ENCODE measurements at regions not wholly inside any gene's neighbourhood (a gene's known extent, or its start where the extent isn't known, plus 50 kb on each side); places are given as distances from the start of the nearest gene placed in this dataset.
A peak's percentile ranks its signal among the peaks of the same experiment; 100 is the strongest.

DNA sequence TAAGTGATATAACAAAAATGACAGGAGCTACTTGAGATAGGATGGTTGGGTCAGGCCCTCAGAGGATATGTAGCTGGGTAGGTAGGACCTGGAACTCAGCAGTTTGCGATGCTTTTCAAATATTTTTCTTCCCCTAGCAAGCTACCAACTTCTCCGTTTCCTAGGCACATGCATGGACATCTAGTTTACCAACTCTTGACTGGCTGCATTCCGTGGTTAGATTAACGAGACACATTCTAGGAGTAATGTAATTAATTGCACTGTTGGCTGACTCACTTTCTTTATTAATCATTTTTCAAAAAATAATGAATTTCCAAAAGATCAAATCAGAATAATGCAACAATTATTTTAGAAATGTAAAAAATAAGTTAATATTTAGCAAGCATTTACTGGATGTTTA is 95.9 kb downstream of the MACIR start:
- ATAC-seq = no peak

DNA sequence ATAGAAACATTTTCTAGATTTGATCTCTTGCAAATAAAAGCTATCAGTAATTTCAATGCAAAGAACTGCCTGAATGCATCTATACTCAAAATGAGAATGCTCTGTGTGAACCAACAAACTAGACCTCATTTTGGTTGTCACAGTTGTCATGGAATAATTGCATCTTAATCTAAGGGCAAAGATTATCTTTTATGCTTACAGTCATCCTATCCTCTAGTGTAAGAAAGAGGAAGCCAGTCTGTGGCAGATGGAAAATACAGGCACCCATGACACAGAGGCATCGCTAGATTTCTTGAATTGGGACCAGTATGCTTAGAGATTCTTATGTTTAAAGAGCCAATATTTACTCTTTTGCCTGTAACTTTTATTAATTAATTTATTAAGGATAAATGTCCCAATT is 95.0 kb downstream of the MACIR start:
- intact Hi-C loops (cut with DNase I) = no loop called here
- Histone ChIP-seq H3K27me3 (no peaks in the 10 kb centered on the region), H3K27ac (no peak overlapping the region), H3K36me3 (no peaks in the 10 kb centered on the region), H3K4me3 (no peak overlapping the region), H3K9me3 (no peaks in the 10 kb centered on the region), H3K4me1 (no peaks in the 10 kb centered on the region)
- ATAC-seq = no peak
- DNase-seq = no peak
- TF ChIP-seq, protein P1, sequence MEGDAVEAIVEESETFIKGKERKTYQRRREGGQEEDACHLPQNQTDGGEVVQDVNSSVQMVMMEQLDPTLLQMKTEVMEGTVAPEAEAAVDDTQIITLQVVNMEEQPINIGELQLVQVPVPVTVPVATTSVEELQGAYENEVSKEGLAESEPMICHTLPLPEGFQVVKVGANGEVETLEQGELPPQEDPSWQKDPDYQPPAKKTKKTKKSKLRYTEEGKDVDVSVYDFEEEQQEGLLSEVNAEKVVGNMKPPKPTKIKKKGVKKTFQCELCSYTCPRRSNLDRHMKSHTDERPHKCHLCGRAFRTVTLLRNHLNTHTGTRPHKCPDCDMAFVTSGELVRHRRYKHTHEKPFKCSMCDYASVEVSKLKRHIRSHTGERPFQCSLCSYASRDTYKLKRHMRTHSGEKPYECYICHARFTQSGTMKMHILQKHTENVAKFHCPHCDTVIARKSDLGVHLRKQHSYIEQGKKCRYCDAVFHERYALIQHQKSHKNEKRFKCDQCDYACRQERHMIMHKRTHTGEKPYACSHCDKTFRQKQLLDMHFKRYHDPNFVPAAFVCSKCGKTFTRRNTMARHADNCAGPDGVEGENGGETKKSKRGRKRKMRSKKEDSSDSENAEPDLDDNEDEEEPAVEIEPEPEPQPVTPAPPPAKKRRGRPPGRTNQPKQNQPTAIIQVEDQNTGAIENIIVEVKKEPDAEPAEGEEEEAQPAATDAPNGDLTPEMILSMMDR (IDR thresholded peaks at IDR 0.05) = no peak

More for the DNA sequence above, 95.9 kb downstream of the MACIR start:
- intact Hi-C loops (cut with DNase I) = no loop called here
- no peaks in the 10 kb centered on the region for H3K9me3 ChIP-seq
- H3K27ac ChIP-seq = no peak overlapping the region
- no peaks in the 10 kb centered on the region for H3K36me3 ChIP-seq
- no peaks in the 10 kb centered on the region for H3K27me3 ChIP-seq
- TF ChIP-seq, protein P1 (IDR thresholded peaks at IDR 0.05) = no peak
- DNase-seq = no peak
- no peak overlapping the region for H3K4me3 ChIP-seq
- no peaks in the 10 kb centered on the region for H3K4me1 ChIP-seq

DNA sequence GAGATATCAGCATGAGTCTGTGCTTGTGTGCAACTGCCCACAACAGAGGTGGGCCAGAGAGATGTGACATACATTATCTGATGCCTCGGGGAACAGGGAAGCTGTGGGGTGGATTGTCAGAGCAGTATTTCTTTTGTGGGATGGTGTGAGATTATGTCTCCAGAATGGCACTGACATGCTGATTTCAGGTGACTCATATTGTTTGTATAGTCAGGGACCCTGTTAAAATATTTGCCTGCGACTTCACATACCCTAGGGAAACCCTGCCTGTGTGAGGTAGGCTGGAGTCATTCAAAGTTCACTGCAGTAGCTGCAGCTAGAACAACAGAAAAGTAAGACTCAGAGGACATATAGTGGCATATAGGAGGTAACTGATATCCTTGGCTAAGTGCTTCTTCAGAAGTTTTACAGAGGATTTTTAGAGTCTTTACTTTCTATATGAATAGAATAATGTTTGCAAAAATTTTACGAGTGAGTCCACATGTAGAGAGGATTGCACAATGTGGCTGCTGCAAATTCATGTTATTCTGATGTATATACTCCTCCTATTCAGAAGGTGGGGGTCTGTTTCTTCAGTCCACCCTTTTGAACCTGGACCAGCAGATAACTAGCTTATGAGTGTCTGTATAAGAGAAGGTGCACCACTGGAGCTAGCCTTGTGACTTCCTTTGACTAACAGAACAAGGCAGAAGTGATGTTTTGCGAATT is 89.3 kb downstream of the MACIR start:
- Histone ChIP-seq H3K27ac (no peak overlapping the region), H3K4me1 (no peaks in the 10 kb centered on the region), H3K27me3 (no peaks in the 10 kb centered on the region), H3K4me3 (no peak overlapping the region), H3K36me3 (no peaks in the 10 kb centered on the region), H3K9me3 (no peaks in the 10 kb centered on the region)
- no peak for ATAC-seq
- intact Hi-C loops (cut with DNase I) = no loop called here
- TF ChIP-seq, protein P1 (IDR thresholded peaks at IDR 0.05) = no peak
- no peak for DNase-seq

DNA sequence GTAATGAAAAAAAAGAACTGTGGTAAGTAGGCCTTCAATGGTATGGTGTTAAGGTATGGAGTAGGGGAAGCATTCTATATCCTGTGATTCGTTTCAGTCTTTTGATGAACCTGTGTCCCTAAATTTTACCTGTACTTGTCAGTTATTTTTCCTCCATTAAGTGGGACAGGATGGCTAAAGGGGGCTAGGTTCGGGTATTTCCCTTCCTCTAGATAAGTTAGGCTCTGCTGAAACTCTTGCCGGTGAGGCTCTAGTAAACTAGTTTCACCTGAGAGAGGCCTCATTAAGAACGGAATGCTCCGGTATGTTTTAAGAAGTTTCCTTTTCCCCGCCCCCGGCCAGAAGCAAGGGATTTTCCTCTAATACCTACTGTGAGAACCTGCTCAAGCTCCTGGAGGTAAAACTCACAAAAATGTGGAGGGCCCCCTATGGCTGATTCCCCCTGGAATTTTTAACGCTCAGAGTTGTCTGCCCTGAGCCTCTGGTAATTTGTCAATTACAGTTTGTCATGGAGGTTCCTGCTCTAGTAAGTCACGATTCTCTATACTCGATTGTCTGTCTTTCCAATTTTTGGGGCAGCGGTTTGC is 87.7 kb downstream of the MACIR start:
- DNase-seq (no peak), ATAC-seq (peak; percentile 37)
- TF ChIP-seq, protein P1 (IDR thresholded peaks at IDR 0.05) = no peak
- H3K4me1 ChIP-seq = no peaks in the 10 kb centered on the region
- no peak overlapping the region for H3K4me3 ChIP-seq
- H3K9me3 ChIP-seq = peaks cover 0 to 2% of the 10 kb centered on the region in 2 donors
- no peaks in the 10 kb centered on the region for H3K36me3 ChIP-seq
- no peaks in the 10 kb centered on the region for H3K27me3 ChIP-seq
- intact Hi-C loops (cut with DNase I) = no loop called here
- no peak overlapping the region for H3K27ac ChIP-seq

DNA sequence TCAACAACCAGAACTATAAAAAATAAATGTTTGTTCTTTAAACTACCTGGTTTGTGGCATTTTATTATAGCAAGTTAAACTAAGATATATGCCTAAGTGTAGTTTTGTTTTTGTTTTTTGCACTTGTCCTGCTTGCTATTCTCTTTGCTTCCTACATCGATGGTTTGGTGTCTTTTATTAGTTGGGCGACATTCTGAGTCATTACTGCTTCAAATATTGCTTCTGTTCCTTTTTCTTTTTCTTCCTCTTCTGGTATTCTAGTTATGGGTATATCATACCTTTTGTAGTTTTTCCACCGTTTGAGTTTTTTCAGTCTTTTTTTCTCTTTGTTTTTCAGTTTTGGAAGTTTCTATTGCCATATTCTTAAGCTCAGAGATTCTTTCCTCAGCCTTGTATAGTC is 86.9 kb downstream of the MACIR start:
- Histone ChIP-seq H3K27ac (no peak overlapping the region), H3K27me3 (no peaks in the 10 kb centered on the region), H3K4me1 (no peaks in the 10 kb centered on the region), H3K36me3 (no peaks in the 10 kb centered on the region), H3K4me3 (no peak overlapping the region), H3K9me3 (peaks cover 0 to 2% of the 10 kb centered on the region in 2 donors)
- TF ChIP-seq, protein P1 (IDR thresholded peaks at IDR 0.05) = no peak
- DNase-seq = no peak
- ATAC-seq = no peak
- intact Hi-C loops (cut with DNase I) = no loop called here

Data from left lung (tissue), 4 donors.